HG03175 (cell line): ENCODE measurements at regions not wholly inside any gene's neighbourhood (a gene's known extent, or its start where the extent isn't known, plus 50 kb on each side); places are given as distances from the start of the nearest gene placed in this dataset.
"Not testable (repeated sequence)": the region's sequence is repeated elsewhere in the genome, so short reads cannot be mapped to it uniquely, and the experiment has no call there.

Experiments
- ATAC-seq: cut with Tn5 transposase; IDR thresholded peaks from one replicate; pipeline ENCODE4 v1.9.1; 2021; ENCODE audit warnings: mild to moderate bottlenecking, moderate library complexity; ENCODE audit not compliant: unreplicated experiment

- ATAC-seq: no peak
These were observed 730.2 kb upstream of the GJE1 start for GRCh38 chr6:141402489-141402888.

GRCh38 chr6:141401851-141402250, 730.9 kb upstream of the GJE1 start:
- ATAC-seq: no peak

- ATAC-seq: no peak
These were observed 731.6 kb upstream of the GJE1 start for GRCh38 chr6:141401168-141401567.

GRCh38 chr6:141398949-141399348, 733.8 kb upstream of the GJE1 start:
- no peak for ATAC-seq

GRCh38 chr6:141395443-141396008, 737.2 kb upstream of the GJE1 start:
- ATAC-seq: no peak

GRCh38 chr6:141394565-141395051, 738.1 kb upstream of the GJE1 start:
- ATAC-seq: no peak

GRCh38 chr6:141394125-141394536, 738.6 kb upstream of the GJE1 start:
- ATAC-seq: no peak

- no peak for ATAC-seq
These were observed 739.2 kb upstream of the GJE1 start for GRCh38 chr6:141393405-141394124.

GRCh38 chr6:141391135-141391534, 741.6 kb upstream of the GJE1 start:
- not testable (repeated sequence) for ATAC-seq

- no peak for ATAC-seq
These were observed 744.1 kb upstream of the GJE1 start for GRCh38 chr6:141388666-141389065.

GRCh38 chr6:141370438-141370837, 762.3 kb upstream of the GJE1 start:
- no peak for ATAC-seq

GRCh38 chr6:141366796-141367195, 765.9 kb upstream of the GJE1 start:
- not testable (repeated sequence) for ATAC-seq

GRCh38 chr6:141364694-141365093, 768.0 kb upstream of the GJE1 start:
- ATAC-seq: no peak

- no peak for ATAC-seq
These were observed 768.5 kb upstream of the GJE1 start for GRCh38 chr6:141364232-141364631.

GRCh38 chr6:141361559-141361958, 771.2 kb upstream of the GJE1 start:
- ATAC-seq: no peak

GRCh38 chr6:141359953-141360352, 772.8 kb upstream of the GJE1 start:
- ATAC-seq: no peak

GRCh38 chr6:141354191-141354955, 778.4 kb upstream of the GJE1 start:
- no peak for ATAC-seq

- ATAC-seq: no peak
These were observed 781.0 kb upstream of the GJE1 start for GRCh38 chr6:141351721-141352120.

- ATAC-seq: no peak
These were observed 783.0 kb upstream of the GJE1 start for GRCh38 chr6:141349710-141350109.

GRCh38 chr6:141347906-141348492, 784.7 kb upstream of the GJE1 start:
- ATAC-seq: no peak

GRCh38 chr6:141347086-141347485, 785.6 kb upstream of the GJE1 start:
- ATAC-seq: no peak
